HCT116 (cell line): ENCODE measurements at regions not wholly inside any gene's neighbourhood (a gene's known extent, or its start where the extent isn't known, plus 50 kb on each side); places are given as distances from the start of the nearest gene placed in this dataset.

Experiments used
- ATAC-seq: fragments of 200-7000 bp; cut with Tn5 transposase; 2 replicates; pipeline ENCODE4 v1.9.1; 2020; ENCODE audit warnings: mild to moderate bottlenecking, moderate library complexity
- BruUV-seq: library from RNA; stranded (reverse); fragments of 400-500 nt; replicated peaks from 2 replicates; lab custom pipeline; 2021; lab: Mats Ljungman, UMichigan
- CTCF ChIA-PET: fragments of 300-600 bp; sonication (Branson Sonifier 250); formaldehyde crosslinking; loops from one replicate; lab custom pipeline; 2021; ENCODE audit warnings: antibody characterized with exemption; lab: Charles Lee
- POLR2A ChIA-PET: fragments of 300-600, 350-600 bp; sonication (Branson Sonifier 250); formaldehyde crosslinking; loops from one replicate; lab custom pipeline; 2021; ENCODE audit warnings: antibody characterized with exemption; lab: Charles Lee
- RAD21 ChIA-PET, 2 experiments: fragments of 300-600 bp; sonication (Branson Sonifier 250); formaldehyde crosslinking; loops; one replicate each; lab custom pipeline; 2023; ENCODE audit warnings: low total read pairs in 2 of 2; ENCODE audit not compliant: uncharacterized antibody in 2 of 2, unreplicated experiment in 2 of 2, low non-redundant PET in 1 of 2; lab: Charles Lee
- DNase-seq: peaks from one replicate; pipeline ENCODE4 v3.0.0-alpha.2; 2010; ENCODE audit warnings: low read depth, low spot score
- H2AFZ ChIP-seq: fragments of 200-600 bp; shearing (Covaris generic), sonication (generic); 2 replicates; pipeline ENCODE4 v1.6.1; 2017; ENCODE audit warnings: low read depth, mixed run types, mixed read lengths, antibody characterized with exemption, low read length; ENCODE audit not compliant: poor library complexity, severe bottlenecking
- H3K27ac ChIP-seq: 2 replicates; pipeline ENCODE4 v1.5.1; 2012; ENCODE audit warnings: low read depth, low read length
- H3K27me3 ChIP-seq: fragments of 200-600 bp; sonication (generic); 2 replicates; pipeline ENCODE4 v1.6.1; 2016; ENCODE audit warnings: mixed run types, low read length, mixed read lengths; ENCODE audit not compliant: insufficient read depth
- H3K36me3 ChIP-seq, 2 experiments: fragments of 200-500 bp in 1 of 2; fragments of 200-600 bp in 1 of 2; sonication (Bioruptor generic) in 1 of 2; sonication (generic) in 1 of 2; 2 replicates each; pipeline versions ENCODE4 v1.5.1 to v1.6.1; 2014 to 2016; ENCODE audit warnings: low read length in 2 of 2, inconsistent platforms in 1 of 2, mixed read lengths in 1 of 2, mixed run types in 1 of 2; ENCODE audit not compliant: insufficient read depth in 2 of 2, control insufficient read depth in 1 of 2
- H3K4me1 ChIP-seq, 2 experiments: fragments of 200-600 bp in 1 of 2; sonication (generic) in 1 of 2; 2 replicates each; pipeline versions ENCODE4 v1.5.1 to v1.6.1; 2012 to 2017; ENCODE audit warnings: low read length in 2 of 2, inconsistent platforms in 1 of 2, mild to moderate bottlenecking in 1 of 2, mixed read lengths in 1 of 2, mixed run types in 1 of 2, moderate library complexity in 1 of 2; ENCODE audit not compliant: insufficient read depth in 2 of 2, control insufficient read depth in 1 of 2
- H3K4me2 ChIP-seq: fragments of 200-600 bp; sonication (generic); 2 replicates; pipeline ENCODE4 v1.6.1; 2017; ENCODE audit warnings: mixed run types, low read length, mixed read lengths
- H3K4me3 ChIP-seq, 2 experiments: fragments of 200-600 bp in 1 of 2; sonication (generic) in 1 of 2; replicated peaks in 1 of 2; 2 replicates each; pipeline ENCODE4 v1.5.1; 2011 to 2016; ENCODE audit warnings: low read length in 2 of 2, control low read depth in 1 of 2, low read depth in 1 of 2, mild to moderate bottlenecking in 1 of 2, mixed read lengths in 1 of 2, mixed run types in 1 of 2
- H3K79me2 ChIP-seq: fragments of 200-600 bp; sonication (generic); 2 replicates; pipeline ENCODE4 v1.6.1; 2017; ENCODE audit warnings: mild to moderate bottlenecking, mixed run types, low read length, moderate library complexity, mixed read lengths; ENCODE audit not compliant: insufficient read depth
- H3K9ac ChIP-seq: fragments of 200-600 bp; sonication (generic); 2 replicates; pipeline ENCODE4 v1.6.1; 2016; ENCODE audit warnings: low read length, mixed read lengths
- H3K9me2 ChIP-seq: fragments of 200-600 bp; sonication (generic), shearing (Covaris generic); 2 replicates; pipeline ENCODE4 v1.6.1; 2017; ENCODE audit warnings: mixed run types, mild to moderate bottlenecking, moderate library complexity; ENCODE audit not compliant: insufficient read depth
- H3K9me3 ChIP-seq, 2 experiments: fragments of 200-500 bp in 1 of 2; fragments of 200-600 bp in 1 of 2; sonication (Bioruptor generic) in 1 of 2; sonication (generic) in 1 of 2; 2 replicates each; pipeline ENCODE4 v1.6.1; 2014 to 2017; ENCODE audit warnings: low read length in 2 of 2, mixed read lengths in 2 of 2, inconsistent platforms in 1 of 2, low read depth in 1 of 2, mild to moderate bottlenecking in 1 of 2, mixed run types in 1 of 2, moderate library complexity in 1 of 2; ENCODE audit not compliant: control insufficient read depth in 1 of 2, insufficient read depth in 1 of 2
- H4K20me1 ChIP-seq: fragments of 200-600 bp; sonication (generic), shearing (Covaris generic); 2 replicates; pipeline ENCODE4 v1.6.1; 2017; ENCODE audit warnings: mixed run types, mild to moderate bottlenecking, moderate library complexity; ENCODE audit not compliant: insufficient read depth
- ATF3 ChIP-seq: IDR thresholded peaks from 2 replicates; pipeline ENCODE4 v1.6.1; 2012
- CEBPB ChIP-seq: IDR thresholded peaks from 2 replicates; pipeline ENCODE4 v1.6.1; 2012; ENCODE audit warnings: low read depth
- ELF1 ChIP-seq: IDR thresholded peaks from 2 replicates; pipeline ENCODE4 v1.6.1; 2012; ENCODE audit warnings: low read depth, borderline replicate concordance
- EZH2phosphoT487 ChIP-seq: fragments of 200-600 bp; IDR thresholded peaks from 2 replicates; pipeline ENCODE4 v1.6.1; 2018; ENCODE audit warnings: antibody characterized with exemption, borderline replicate concordance
- FOSL1 ChIP-seq: IDR thresholded peaks from 2 replicates; pipeline ENCODE4 v1.6.1; 2012; ENCODE audit warnings: low read depth
- MAX ChIP-seq: IDR thresholded peaks from 2 replicates; pipeline ENCODE4 v1.6.1; 2012
- SP1 ChIP-seq: IDR thresholded peaks from 2 replicates; pipeline ENCODE4 v1.6.1; 2012; ENCODE audit warnings: low read depth
- SRF ChIP-seq: IDR thresholded peaks from 2 replicates; pipeline ENCODE4 v1.6.1; 2012; ENCODE audit warnings: low read depth
- TCF7L2 ChIP-seq: IDR thresholded peaks from 2 replicates; pipeline ENCODE4 v1.7.0; 2011; ENCODE audit warnings: borderline replicate concordance, inconsistent platforms; ENCODE audit not compliant: insufficient read depth, insufficient read length; ENCODE audit errors: extremely low read depth
- YY1 ChIP-seq: IDR thresholded peaks from 2 replicates; pipeline ENCODE4 v1.6.1; 2011; ENCODE audit warnings: low read length, low read depth, moderate library complexity, mild to moderate bottlenecking; ENCODE audit not compliant: insufficient replicate concordance; ENCODE audit errors: extremely low read depth
- ZBTB33 ChIP-seq: IDR thresholded peaks from 2 replicates; pipeline ENCODE4 v1.6.1; 2011; ENCODE audit warnings: mild to moderate bottlenecking, low read length, moderate library complexity; ENCODE audit not compliant: insufficient replicate concordance; ENCODE audit errors: extremely low read depth
- ZFX ChIP-seq: fragments of 450-650 bp; IDR thresholded peaks from 2 replicates; pipeline ENCODE4 v1.6.1; 2017
- ZNF274 ChIP-seq: fragments of 200-500 bp; sonication (Bioruptor generic); IDR thresholded peaks from 2 replicates; pipeline ENCODE4 v1.6.1; 2014; ENCODE audit warnings: mild to moderate bottlenecking, low read depth, low read length, inconsistent platforms
- intact Hi-C: fragments of 100-400 bp; cut with micrococcal nuclease; formaldehyde crosslinking; loops from 2 replicates; pipeline ENCODE4 v1.10.0; 2022

GRCh38 chr3:499001-499761 is 302.6 kb downstream of the CHL1 start:
- no TSS peak for BruUV-seq
- RAD21 ChIA-PET: no interaction called here
- intact Hi-C loops: no loop called here
- Histone ChIP-seq H2AFZ (no peak overlapping the region), H3K9me2 (no peaks in the 10 kb centered on the region), H3K79me2 (no peaks in the 10 kb centered on the region), H3K27me3 (no peaks in the 10 kb centered on the region), H3K36me3 (no peaks in the 10 kb centered on the region), H3K4me1 (no peaks in the 10 kb centered on the region), H3K9me3 (peaks cover 3 to 16% of the 10 kb centered on the region in 2 experiments; a peak in 2 of 4 replicates), H3K9ac (no peak overlapping the region), H3K27ac (no peak overlapping the region), H3K4me2 (no peak overlapping the region), H3K4me3 (no peak overlapping the region), H4K20me1 (no peaks in the 10 kb centered on the region)
- no peak for TF ChIP-seq ATF3
- no peak for TF ChIP-seq ZFX
- TF ChIP-seq SP1: no peak
- TF ChIP-seq YY1: no peak
- TF ChIP-seq ZNF274: no peak
- TF ChIP-seq FOSL1: no peak
- no peak for TF ChIP-seq MAX
- no peak for TF ChIP-seq SRF
- TF ChIP-seq EZH2phosphoT487: no peak
- TF ChIP-seq ZBTB33: no peak
- no peak for TF ChIP-seq ELF1
- no peak for TF ChIP-seq CEBPB
- TF ChIP-seq TCF7L2: no peak
- ATAC-seq (no peak), DNase-seq (no peak)
- POLR2A ChIA-PET: no interaction called here
- CTCF ChIA-PET: no interaction called here
